Loucy (cell line): ENCODE measurements at regions not wholly inside any gene's neighbourhood (a gene's known extent, or its start where the extent isn't known, plus 50 kb on each side); places are given as distances from the start of the nearest gene placed in this dataset.

Experiments used
- H2AFZ ChIP-seq: fragments of 200-600 bp; sonication (generic); 2 replicates; pipeline ENCODE4 v1.6.0; 2016; ENCODE audit warnings: antibody characterized with exemption, mild to moderate bottlenecking, low read length, moderate library complexity
- H3F3A ChIP-seq: fragments of 200-600 bp; 2 replicates; pipeline ENCODE4 v1.6.0; 2016; ENCODE audit warnings: antibody characterized with exemption, low read depth, mild to moderate bottlenecking
- H3K27me3 ChIP-seq: fragments of 200-600 bp; sonication (generic); 2 replicates; pipeline ENCODE4 v1.6.1; 2014; ENCODE audit warnings: low read length, mild to moderate bottlenecking; ENCODE audit not compliant: insufficient read depth, poor library complexity, severe bottlenecking
- H3K36me3 ChIP-seq: fragments of 200-600 bp; sonication (generic); 2 replicates; pipeline ENCODE4 v1.6.1; 2016; ENCODE audit warnings: low read length; ENCODE audit not compliant: insufficient read depth
- H3K4me1 ChIP-seq: fragments of 200-600 bp; sonication (generic); 2 replicates; pipeline ENCODE4 v1.5.1; 2014; ENCODE audit warnings: low read length, mild to moderate bottlenecking; ENCODE audit not compliant: insufficient read depth, poor library complexity, severe bottlenecking
- H3K4me2 ChIP-seq: fragments of 200-600 bp; sonication (generic); 2 replicates; pipeline ENCODE4 v1.6.0; 2014; ENCODE audit warnings: antibody characterized with exemption, low read length, low read depth, mild to moderate bottlenecking; ENCODE audit not compliant: poor library complexity, severe bottlenecking
- H3K4me3 ChIP-seq: fragments of 200-600 bp; sonication (generic); 2 replicates; pipeline ENCODE4 v1.5.1; 2014; ENCODE audit warnings: low read length, mild to moderate bottlenecking, mixed read lengths; ENCODE audit not compliant: poor library complexity, severe bottlenecking
- H3K79me2 ChIP-seq: fragments of 200-600 bp; sonication (generic); 2 replicates; pipeline ENCODE4 v1.6.1; 2014; ENCODE audit warnings: low read length; ENCODE audit not compliant: insufficient read depth
- H3K9ac ChIP-seq: fragments of 200-600 bp; sonication (generic); 2 replicates; pipeline ENCODE4 v1.6.0; 2014; ENCODE audit warnings: mild to moderate bottlenecking, low read depth, low read length, moderate library complexity; ENCODE audit not compliant: poor library complexity, severe bottlenecking
- H3K9me2 ChIP-seq: fragments of 200-600 bp; sonication (generic); replicated peaks from 2 replicates; pipeline ENCODE4 v1.6.1; 2016; ENCODE audit warnings: low read depth, low read length, mixed read lengths
- H3K9me3 ChIP-seq: fragments of 200-600 bp; sonication (generic); 2 replicates; pipeline ENCODE4 v1.6.1; 2014; ENCODE audit warnings: mild to moderate bottlenecking, antibody characterized with exemption, low read length, low read depth; ENCODE audit not compliant: insufficient read depth
- H4K20me1 ChIP-seq: fragments of 200-600 bp; sonication (generic); 2 replicates; pipeline ENCODE4 v1.6.0; 2014; ENCODE audit warnings: antibody characterized with exemption, low read length, mild to moderate bottlenecking; ENCODE audit not compliant: insufficient read depth, poor library complexity, severe bottlenecking
- EZH2phosphoT487 ChIP-seq: fragments of 200-600 bp; IDR thresholded peaks from 2 replicates; pipeline ENCODE4 v1.6.1; 2018; ENCODE audit warnings: antibody characterized with exemption, mild to moderate bottlenecking, moderate library complexity, borderline replicate concordance
- TF ChIP-seq, protein P1 (sequence below): fragments of 200-600 bp; sonication (generic); conservative IDR thresholded peaks from 2 replicates; pipeline ENCODE4 v1.5.1; 2014; ENCODE audit warnings: mild to moderate bottlenecking, antibody characterized with exemption, low read length

DNA sequence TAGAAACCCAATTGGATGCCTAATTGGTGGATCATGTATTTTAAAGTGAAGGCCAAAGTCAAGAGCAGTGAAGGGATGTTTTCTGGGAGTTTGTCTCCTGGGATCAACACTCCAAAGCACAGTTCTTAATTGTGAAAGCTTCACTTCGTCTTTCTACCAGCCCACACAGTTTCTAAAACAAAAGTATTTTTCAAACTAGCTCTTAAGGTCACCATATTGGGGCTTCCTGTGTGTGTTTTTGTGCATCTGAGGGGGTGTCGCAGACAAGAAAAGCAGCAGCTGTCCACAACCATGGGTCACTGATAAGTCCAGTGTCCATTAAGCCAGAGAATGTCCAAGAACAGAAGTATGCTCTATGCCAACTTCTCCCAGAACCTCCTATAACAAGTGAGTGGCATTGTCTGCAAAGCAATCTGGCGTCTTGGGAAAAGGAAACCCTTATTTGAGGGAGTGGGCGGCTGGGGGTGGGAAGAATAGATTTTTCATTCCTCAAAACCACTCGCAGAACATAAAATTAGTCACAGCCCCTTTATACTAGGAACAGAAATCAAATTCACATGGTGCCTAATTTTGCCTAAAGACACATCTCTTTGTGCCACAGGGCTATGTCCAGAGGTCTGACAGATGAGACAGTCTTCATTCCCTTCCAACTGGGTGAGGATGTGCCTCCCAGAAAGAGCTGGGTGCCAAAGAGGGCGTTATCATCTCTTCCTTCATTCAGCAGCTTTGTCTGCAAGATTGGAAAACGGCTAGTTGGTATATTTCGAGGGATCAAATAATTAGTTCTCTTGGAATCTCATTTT is 610.4 kb downstream of the BCOR start:
- no peak overlapping the region for H2AFZ ChIP-seq
- H3K4me1 ChIP-seq = peaks cover 17% of the 10 kb centered on the region
- H3K4me2 ChIP-seq = no peak overlapping the region
- H3K9ac ChIP-seq = no peak overlapping the region
- no peaks in the 10 kb centered on the region for H3K9me2 ChIP-seq
- 0 out of 2 replicates have a peak, but pooled peaks cover 3% of the 10 kb centered on the region for H3F3A ChIP-seq
- no peaks in the 10 kb centered on the region for H3K9me3 ChIP-seq
- H3K79me2 ChIP-seq = no peaks in the 10 kb centered on the region
- H4K20me1 ChIP-seq = no peaks in the 10 kb centered on the region
- H3K27me3 ChIP-seq = no peaks in the 10 kb centered on the region
- no peak overlapping the region for H3K4me3 ChIP-seq
- H3K36me3 ChIP-seq = no peaks in the 10 kb centered on the region
- TF ChIP-seq EZH2phosphoT487 = no peak
- TF ChIP-seq, protein P1, sequence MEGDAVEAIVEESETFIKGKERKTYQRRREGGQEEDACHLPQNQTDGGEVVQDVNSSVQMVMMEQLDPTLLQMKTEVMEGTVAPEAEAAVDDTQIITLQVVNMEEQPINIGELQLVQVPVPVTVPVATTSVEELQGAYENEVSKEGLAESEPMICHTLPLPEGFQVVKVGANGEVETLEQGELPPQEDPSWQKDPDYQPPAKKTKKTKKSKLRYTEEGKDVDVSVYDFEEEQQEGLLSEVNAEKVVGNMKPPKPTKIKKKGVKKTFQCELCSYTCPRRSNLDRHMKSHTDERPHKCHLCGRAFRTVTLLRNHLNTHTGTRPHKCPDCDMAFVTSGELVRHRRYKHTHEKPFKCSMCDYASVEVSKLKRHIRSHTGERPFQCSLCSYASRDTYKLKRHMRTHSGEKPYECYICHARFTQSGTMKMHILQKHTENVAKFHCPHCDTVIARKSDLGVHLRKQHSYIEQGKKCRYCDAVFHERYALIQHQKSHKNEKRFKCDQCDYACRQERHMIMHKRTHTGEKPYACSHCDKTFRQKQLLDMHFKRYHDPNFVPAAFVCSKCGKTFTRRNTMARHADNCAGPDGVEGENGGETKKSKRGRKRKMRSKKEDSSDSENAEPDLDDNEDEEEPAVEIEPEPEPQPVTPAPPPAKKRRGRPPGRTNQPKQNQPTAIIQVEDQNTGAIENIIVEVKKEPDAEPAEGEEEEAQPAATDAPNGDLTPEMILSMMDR = no peak

DNA sequence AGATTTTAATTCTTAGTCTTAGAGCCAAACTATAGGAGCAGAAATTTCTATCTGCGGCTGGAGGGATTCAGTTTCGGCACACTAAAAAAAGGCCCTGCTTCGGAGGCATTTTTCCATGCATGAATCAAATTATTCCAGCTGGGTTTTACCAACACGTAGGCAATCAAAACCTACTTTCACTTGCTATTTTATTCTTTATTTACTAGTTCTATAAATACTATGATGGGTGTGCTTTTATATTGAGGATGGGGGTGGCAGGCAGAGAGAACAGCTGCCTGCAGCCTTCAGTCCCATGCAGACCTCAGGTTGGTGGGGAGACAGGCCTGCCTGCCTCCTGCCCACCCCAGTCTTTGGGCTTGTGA is 609.8 kb downstream of the BCOR start:
- Histone ChIP-seq H3K9ac (no peak overlapping the region), H4K20me1 (no peaks in the 10 kb centered on the region), H3K4me2 (no peak overlapping the region), H2AFZ (no peak overlapping the region), H3K4me1 (peaks cover 23% of the 10 kb centered on the region), H3F3A (0 out of 2 replicates have a peak, but pooled peaks cover 3% of the 10 kb centered on the region), H3K9me3 (no peaks in the 10 kb centered on the region), H3K27me3 (no peaks in the 10 kb centered on the region), H3K36me3 (no peaks in the 10 kb centered on the region), H3K9me2 (no peaks in the 10 kb centered on the region), H3K4me3 (no peak overlapping the region), H3K79me2 (no peaks in the 10 kb centered on the region)
- TF ChIP-seq, protein P1 = no peak
- TF ChIP-seq EZH2phosphoT487 = no peak

DNA sequence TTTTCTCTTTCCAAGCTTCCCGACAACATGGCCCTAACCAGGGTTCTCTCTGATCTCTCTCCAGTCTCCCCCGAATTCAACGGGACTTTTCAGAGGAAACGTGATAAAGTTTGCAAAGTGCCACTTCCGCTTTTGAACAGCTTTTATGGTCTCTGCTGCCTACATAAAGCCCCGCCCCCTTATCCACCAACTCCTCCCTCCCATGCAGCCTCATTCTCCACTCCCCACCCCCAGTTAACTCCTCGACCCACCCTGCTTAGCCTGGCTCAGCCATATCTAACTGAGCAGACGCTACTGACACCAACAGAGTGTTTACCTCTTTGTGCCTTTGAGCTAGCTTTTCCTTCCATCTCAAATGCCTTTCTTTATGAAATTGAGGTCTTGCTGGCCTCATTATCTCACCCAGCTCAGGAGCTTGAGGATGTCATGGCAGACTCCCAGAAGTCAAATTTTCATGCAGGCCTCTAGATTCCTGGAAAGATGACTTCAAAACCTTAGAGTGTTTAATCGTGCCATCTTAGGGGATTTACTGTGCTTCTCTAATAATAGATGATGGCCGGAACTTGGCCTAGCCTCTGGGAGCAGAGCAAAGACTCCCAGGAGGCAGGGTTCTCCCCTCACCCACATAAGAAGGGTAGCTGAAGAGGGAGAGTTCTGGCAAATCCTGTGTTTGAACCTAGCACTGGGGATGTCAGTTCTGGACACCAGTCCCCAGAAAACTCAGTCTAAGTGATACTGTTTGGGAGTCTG is 606.0 kb downstream of the BCOR start:
- Histone ChIP-seq H3K27me3 (no peaks in the 10 kb centered on the region), H3K9me2 (no peaks in the 10 kb centered on the region), H3K4me1 (peaks cover 27% of the 10 kb centered on the region), H3K9ac (peak overlapping the region; percentile 56), H3K79me2 (no peaks in the 10 kb centered on the region), H4K20me1 (no peaks in the 10 kb centered on the region), H3K36me3 (no peaks in the 10 kb centered on the region), H3K9me3 (no peaks in the 10 kb centered on the region), H3K4me2 (peak overlapping the region; percentile 66), H2AFZ (peak overlapping the region; percentile 59; the same call in 1 of the 2 replicates), H3K4me3 (peak overlapping the region; percentile 56), H3F3A (0 out of 2 replicates have a peak, but pooled peaks cover 3% of the 10 kb centered on the region)
- TF ChIP-seq EZH2phosphoT487 = no peak
- TF ChIP-seq, protein P1 = no peak
